HepG2 (cell line): ENCODE measurements at regions not wholly inside any gene's neighbourhood (a gene's known extent, or its start where the extent isn't known, plus 50 kb on each side); places are given as distances from the start of the nearest gene placed in this dataset.

Experiments
- ATAC-seq: fragments of 200-7000 bp; cut with Tn5 transposase; 3 replicates; pipeline ENCODE4 v1.9.1; 2020; ENCODE audit warnings: mild to moderate bottlenecking, moderate library complexity
- BruUV-seq: library from RNA; stranded (reverse); fragments of 400-500 nt; replicated peaks from 2 replicates; lab custom pipeline; 2021; lab: Mats Ljungman, UMichigan
- CTCF ChIA-PET: fragments of 300-600 bp; formaldehyde crosslinking; extraction: SDS; loops from one replicate; lab custom pipeline; 2021; ENCODE audit warnings: low total read pairs, inconsistent platforms, low intra/inter-chr PET ratio; lab: Yijun Ruan, JAX
- POLR2A ChIA-PET: fragments of 350-600 bp; sonication (Branson Sonifier 250); formaldehyde crosslinking; loops from one replicate; lab custom pipeline; 2020; ENCODE audit warnings: antibody characterized with exemption, inconsistent platforms; lab: Yijun Ruan, JAX
- DNase-seq: peaks from one replicate; pipeline ENCODE4 v3.0.0-alpha.2; 2015; ENCODE audit warnings: low spot score
- FAIRE-seq: peaks from 3 replicates; lab custom pipeline; 2011; peaks lifted over from hg19 to GRCh38; lab: Jason Lieb, UNC
- H2AFZ ChIP-seq: one replicate; pipeline ENCODE4 v1.6.1; 2011; ENCODE audit warnings: low read length, inconsistent platforms
- H3K27ac ChIP-seq: fragments of 300-600 bp; 3 replicates; pipeline ENCODE4 v1.8.0; 2011; ENCODE audit warnings: mixed run types, mild to moderate bottlenecking, mixed read lengths, low read length, inconsistent platforms; ENCODE audit not compliant: insufficient read depth; ENCODE audit errors: extremely low read length
- H3K27me3 ChIP-seq, 2 experiments: fragments of 200-600 bp in 1 of 2; 2 replicates in 1 of 2; 3 replicates in 1 of 2; pipeline versions ENCODE4 v1.6.0 to v1.8.0; 2011; ENCODE audit warnings: low read length in 2 of 2, mild to moderate bottlenecking in 2 of 2, moderate library complexity in 2 of 2, inconsistent platforms in 1 of 2; ENCODE audit not compliant: insufficient read depth in 2 of 2, control insufficient read depth in 1 of 2
- H3K36me3 ChIP-seq, 2 experiments: fragments of 200-600 bp in 1 of 2; replicated peaks in 1 of 2; 2 replicates in 1 of 2; 3 replicates in 1 of 2; pipeline versions ENCODE4 v1.5.1 to v1.8.0; 2011; ENCODE audit warnings: low read length in 2 of 2, inconsistent platforms in 1 of 2; ENCODE audit not compliant: insufficient read depth in 2 of 2, control insufficient read depth in 1 of 2
- H3K4me1 ChIP-seq: 2 replicates; pipeline ENCODE4 v1.5.1; 2012; ENCODE audit warnings: low read length, inconsistent platforms; ENCODE audit not compliant: insufficient read depth
- H3K4me2 ChIP-seq: 2 replicates; pipeline ENCODE4 v1.6.0; 2011; ENCODE audit warnings: low read depth, low read length, inconsistent platforms
- H3K4me3 ChIP-seq, 3 experiments: fragments of 200-600 bp in 1 of 3; sonication (generic), shearing (Covaris generic) in 1 of 3; replicated peaks in 1 of 3; 2 replicates each; pipeline ENCODE4 v1.5.1; 2011 to 2016; ENCODE audit warnings: low read length in 3 of 3, inconsistent platforms in 2 of 3, low read depth in 2 of 3, mild to moderate bottlenecking in 2 of 3, control low read depth in 1 of 3, mixed read lengths in 1 of 3; ENCODE audit not compliant: insufficient read depth in 1 of 3
- H3K79me2 ChIP-seq: one replicate; pipeline ENCODE4 v1.6.1; 2011; ENCODE audit warnings: low read length, inconsistent platforms; ENCODE audit not compliant: insufficient read depth
- H3K9ac ChIP-seq: 2 replicates; pipeline ENCODE4 v1.6.0; 2011; ENCODE audit warnings: mild to moderate bottlenecking, low read depth, low read length, inconsistent platforms; ENCODE audit not compliant: insufficient read depth
- H3K9me3 ChIP-seq: 2 replicates; pipeline ENCODE4 v1.5.1; 2012; ENCODE audit warnings: mild to moderate bottlenecking, low read length
- H4K20me1 ChIP-seq: 2 replicates; pipeline ENCODE4 v1.6.0; 2011; ENCODE audit warnings: inconsistent platforms, mild to moderate bottlenecking, low read length, moderate library complexity; ENCODE audit not compliant: insufficient read depth
- AHR ChIP-seq: IDR thresholded peaks from 2 replicates; pipeline ENCODE4 v1.6.1; 2018; ENCODE audit warnings: missing genetic modification reagents, missing compliant biosample characterization
- CEBPB ChIP-seq: IDR thresholded peaks from 2 replicates; pipeline ENCODE4 v1.6.1; 2011; ENCODE audit warnings: low read depth, low read length, improper control_type of control experiment, borderline replicate concordance
- CHCHD3 ChIP-seq: sonication (generic); formaldehyde crosslinking; IDR thresholded peaks from 2 replicates; pipeline ENCODE4 v1.8.0; 2022; ENCODE audit warnings: mild to moderate bottlenecking, missing genetic modification reagents, moderate library complexity
- HOXA9 ChIP-seq: sonication (generic); formaldehyde crosslinking; IDR thresholded peaks from 2 replicates; pipeline ENCODE4 v1.8.1; 2022; ENCODE audit warnings: missing genetic modification reagents, mild to moderate bottlenecking, moderate library complexity, borderline replicate concordance
- ISL2 ChIP-seq: sonication (generic); formaldehyde crosslinking; IDR thresholded peaks from 2 replicates; pipeline ENCODE4 v1.5.0; 2020; ENCODE audit warnings: missing genetic modification reagents
- PPARG ChIP-seq: conservative IDR thresholded peaks from 2 replicates; pipeline ENCODE4 v1.6.1; 2016; ENCODE audit warnings: missing biosample characterization, missing genetic modification reagents
- ZNF234 ChIP-seq: sonication (generic); formaldehyde crosslinking; conservative IDR thresholded peaks from 2 replicates; pipeline ENCODE4 v1.5.1; 2020; ENCODE audit warnings: mild to moderate bottlenecking, missing genetic modification reagents
- WGBS: methylation state at CpG from one replicate; pipeline ENCODE4 v1.1.6; 2017; ENCODE audit warnings: low lambda C conversion rate; 5-methylcytosine and 5-hydroxymethylcytosine counted together
- in situ Hi-C: cut with HindIII; loops from 2 replicates; pipeline ENCODE4 v1.10.0; 2017; ENCODE audit warnings: low pct_unique_long_range_greater_than_20kb; ENCODE audit not compliant: extremely low pct_ligation_motif_present
- intact Hi-C: fragments of 100-400 bp; cut with micrococcal nuclease; formaldehyde crosslinking; loops from one replicate; pipeline ENCODE4 v1.10.0; 2022; ENCODE audit not compliant: unreplicated experiment
- TF ChIP-seq, protein P1 (sequence below): sonication (generic); formaldehyde crosslinking; conservative IDR thresholded peaks from 2 replicates; pipeline ENCODE4 v1.8.1; 2023; ENCODE audit warnings: missing genetic modification reagents
- TF ChIP-seq, protein P2 (sequence below): sonication (generic); formaldehyde crosslinking; IDR thresholded peaks from 2 replicates; pipeline ENCODE4 v1.4.0; 2020; ENCODE audit warnings: missing genetic modification reagents, borderline replicate concordance

DNA sequence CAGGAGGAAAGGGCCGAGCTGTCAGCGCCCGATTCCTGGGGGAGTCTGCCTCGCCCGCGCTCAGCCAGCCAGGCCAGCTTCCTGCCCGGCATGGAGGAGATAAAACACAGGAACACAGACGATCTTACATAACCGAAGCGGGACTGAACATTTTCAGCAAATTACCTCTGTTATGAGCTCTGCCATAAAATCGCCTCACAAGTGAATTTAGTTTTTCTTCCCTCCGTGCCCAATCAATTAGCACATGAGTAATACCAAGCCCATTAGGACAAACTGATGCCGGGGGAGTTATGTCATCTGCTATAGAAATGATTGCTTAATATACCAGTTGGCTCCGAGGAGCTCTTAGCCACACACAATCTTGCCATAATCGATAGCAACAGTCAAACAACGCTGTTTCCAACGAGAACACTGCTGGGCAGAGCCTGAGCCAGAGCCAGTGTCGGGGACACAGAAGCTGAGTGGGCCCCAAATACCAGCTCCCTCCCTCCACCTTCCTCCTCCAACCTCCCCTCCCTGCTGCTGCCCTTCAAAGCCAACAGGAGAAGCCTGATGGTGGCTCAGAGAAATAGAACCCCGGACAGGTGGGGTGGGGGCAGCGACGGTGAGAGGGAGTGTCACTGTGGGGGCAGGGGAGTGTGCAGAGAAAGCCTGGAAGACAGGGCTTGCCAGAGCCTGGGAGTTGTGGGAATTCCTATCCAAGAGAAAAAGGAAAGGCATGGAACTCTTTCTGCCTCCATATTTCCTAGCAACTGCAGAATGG lies 279.4 kb upstream of the TLE3 start:
- no peak overlapping the region for H3K27ac ChIP-seq
- FAIRE-seq (no peak), DNase-seq (no peak), ATAC-seq (no peak)
- intact Hi-C loops (no loop called here), in situ Hi-C loops (no loop called here)
- H3K4me2 ChIP-seq, result no peak overlapping the region
- H3K9ac ChIP-seq, result no peak overlapping the region
- TF ChIP-seq CEBPB (peak; percentile 29; the same call in 1 of the 2 replicates), HOXA9 (no peak)
- H3K79me2 ChIP-seq, result no peaks in the 10 kb centered on the region
- H2AFZ ChIP-seq, result no peak overlapping the region
- POLR2A ChIA-PET, result no interaction called here
- 11% methylated on average over 11 of the region's 21 CpGs for WGBS
- CTCF ChIA-PET, result no interaction called here
- no peaks in the 10 kb centered on the region for H3K4me1 ChIP-seq
- no peak overlapping the region for H3K4me3 ChIP-seq
- H3K36me3 ChIP-seq, result no peaks in the 10 kb centered on the region
- no TSS peak for BruUV-seq
- no peaks in the 10 kb centered on the region for H4K20me1 ChIP-seq
- peaks cover 3 to 31% of the 10 kb centered on the region in 2 experiments; a peak in 4 of 5 replicates for H3K27me3 ChIP-seq
- no peaks in the 10 kb centered on the region for H3K9me3 ChIP-seq

DNA sequence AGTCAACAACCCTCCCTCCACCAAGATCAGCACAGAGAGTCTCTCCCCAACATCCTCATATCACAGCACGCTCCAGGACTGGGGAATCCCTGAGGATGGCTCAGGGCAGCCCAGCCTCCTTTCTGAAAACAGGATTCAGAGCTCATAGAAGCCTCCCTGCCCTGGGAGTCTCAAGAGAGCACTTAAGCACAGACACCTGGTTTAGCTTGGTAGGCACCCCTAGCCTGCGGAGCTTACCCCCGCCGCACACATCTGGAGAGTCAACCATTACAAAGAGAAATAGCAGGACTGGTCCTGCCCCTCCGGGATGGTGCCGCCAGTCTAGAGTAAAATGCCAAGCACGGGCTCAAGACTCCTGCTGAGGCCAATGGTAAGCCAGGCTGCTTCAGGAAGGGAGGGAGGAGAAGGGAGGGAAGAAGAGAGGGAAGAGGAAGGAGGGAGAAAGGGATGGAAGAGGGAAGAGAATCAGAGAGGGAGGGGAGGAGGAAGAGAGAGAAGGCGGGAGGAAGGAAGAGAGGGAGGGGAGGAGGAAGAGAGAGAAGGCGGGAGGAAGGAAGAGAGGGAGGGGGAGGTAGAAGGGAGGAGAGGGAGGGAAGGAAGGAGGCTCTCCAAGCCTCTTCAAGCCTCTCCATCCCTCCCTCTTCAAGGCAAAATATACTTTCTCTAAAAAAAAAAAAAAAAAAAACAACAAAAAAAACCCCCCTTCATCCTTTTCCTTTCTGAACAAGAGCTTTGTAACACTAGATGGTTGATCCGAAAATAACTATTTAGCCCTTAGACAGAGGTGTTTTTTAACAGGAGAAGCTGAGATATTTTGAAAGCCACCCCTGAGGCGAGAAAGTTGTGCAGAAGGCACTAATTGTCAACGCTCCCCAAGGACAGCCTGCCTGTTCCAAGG lies 278.6 kb upstream of the TLE3 start:
- DNase-seq, result no peak
- Histone ChIP-seq H3K36me3 (no peaks in the 10 kb centered on the region), H3K79me2 (no peaks in the 10 kb centered on the region), H3K9me3 (no peaks in the 10 kb centered on the region), H3K4me1 (no peaks in the 10 kb centered on the region), H2AFZ (no peak overlapping the region), H3K27ac (no peak overlapping the region), H4K20me1 (no peaks in the 10 kb centered on the region), H3K27me3 (peaks cover 3 to 31% of the 10 kb centered on the region in 2 experiments; a peak in 4 of 5 replicates), H3K9ac (no peak overlapping the region), H3K4me3 (no peak overlapping the region), H3K4me2 (no peak overlapping the region)
- no TSS peak for BruUV-seq
- ChIA-PET POLR2A (no interaction called here), CTCF (no interaction called here)
- in situ Hi-C loops (no loop called here), intact Hi-C loops (no loop called here)
- FAIRE-seq, result no peak
- no peak for ATAC-seq
- WGBS, result 54% methylated on average over 12 of the region's 12 CpGs
- TF ChIP-seq ISL2 (CRISPR knock-in tag) (no peak), CHCHD3 (no peak), ZNF234 (CRISPR knock-in tag) (no peak), PPARG (CRISPR knock-in tag) (no peak), AHR (CRISPR knock-in tag) (no peak)
- TF ChIP-seq, protein P1, sequence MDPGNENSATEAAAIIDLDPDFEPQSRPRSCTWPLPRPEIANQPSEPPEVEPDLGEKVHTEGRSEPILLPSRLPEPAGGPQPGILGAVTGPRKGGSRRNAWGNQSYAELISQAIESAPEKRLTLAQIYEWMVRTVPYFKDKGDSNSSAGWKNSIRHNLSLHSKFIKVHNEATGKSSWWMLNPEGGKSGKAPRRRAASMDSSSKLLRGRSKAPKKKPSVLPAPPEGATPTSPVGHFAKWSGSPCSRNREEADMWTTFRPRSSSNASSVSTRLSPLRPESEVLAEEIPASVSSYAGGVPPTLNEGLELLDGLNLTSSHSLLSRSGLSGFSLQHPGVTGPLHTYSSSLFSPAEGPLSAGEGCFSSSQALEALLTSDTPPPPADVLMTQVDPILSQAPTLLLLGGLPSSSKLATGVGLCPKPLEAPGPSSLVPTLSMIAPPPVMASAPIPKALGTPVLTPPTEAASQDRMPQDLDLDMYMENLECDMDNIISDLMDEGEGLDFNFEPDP (CRISPR knock-in tag), result no peak
- TF ChIP-seq, protein P2, sequence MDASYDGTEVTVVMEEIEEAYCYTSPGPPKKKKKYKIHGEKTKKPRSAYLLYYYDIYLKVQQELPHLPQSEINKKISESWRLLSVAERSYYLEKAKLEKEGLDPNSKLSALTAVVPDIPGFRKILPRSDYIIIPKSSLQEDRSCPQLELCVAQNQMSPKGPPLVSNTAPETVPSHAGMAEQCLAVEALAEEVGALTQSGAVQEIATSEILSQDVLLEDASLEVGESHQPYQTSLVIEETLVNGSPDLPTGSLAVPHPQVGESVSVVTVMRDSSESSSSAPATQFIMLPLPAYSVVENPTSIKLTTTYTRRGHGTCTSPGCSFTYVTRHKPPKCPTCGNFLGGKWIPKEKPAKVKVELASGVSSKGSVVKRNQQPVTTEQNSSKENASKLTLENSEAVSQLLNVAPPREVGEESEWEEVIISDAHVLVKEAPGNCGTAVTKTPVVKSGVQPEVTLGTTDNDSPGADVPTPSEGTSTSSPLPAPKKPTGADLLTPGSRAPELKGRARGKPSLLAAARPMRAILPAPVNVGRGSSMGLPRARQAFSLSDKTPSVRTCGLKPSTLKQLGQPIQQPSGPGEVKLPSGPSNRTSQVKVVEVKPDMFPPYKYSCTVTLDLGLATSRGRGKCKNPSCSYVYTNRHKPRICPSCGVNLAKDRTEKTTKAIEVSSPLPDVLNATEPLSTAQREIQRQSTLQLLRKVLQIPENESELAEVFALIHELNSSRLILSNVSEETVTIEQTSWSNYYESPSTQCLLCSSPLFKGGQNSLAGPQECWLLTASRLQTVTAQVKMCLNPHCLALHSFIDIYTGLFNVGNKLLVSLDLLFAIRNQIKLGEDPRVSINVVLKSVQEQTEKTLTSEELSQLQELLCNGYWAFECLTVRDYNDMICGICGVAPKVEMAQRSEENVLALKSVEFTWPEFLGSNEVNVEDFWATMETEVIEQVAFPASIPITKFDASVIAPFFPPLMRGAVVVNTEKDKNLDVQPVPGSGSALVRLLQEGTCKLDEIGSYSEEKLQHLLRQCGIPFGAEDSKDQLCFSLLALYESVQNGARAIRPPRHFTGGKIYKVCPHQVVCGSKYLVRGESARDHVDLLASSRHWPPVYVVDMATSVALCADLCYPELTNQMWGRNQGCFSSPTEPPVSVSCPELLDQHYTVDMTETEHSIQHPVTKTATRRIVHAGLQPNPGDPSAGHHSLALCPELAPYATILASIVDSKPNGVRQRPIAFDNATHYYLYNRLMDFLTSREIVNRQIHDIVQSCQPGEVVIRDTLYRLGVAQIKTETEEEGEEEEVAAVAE, result no peak
